ENCODE measurements at regions not wholly inside any gene's neighbourhood (a gene's known extent, or its start where the extent isn't known, plus 50 kb on each side); places are given as distances from the start of the nearest gene placed in this dataset.

DNA sequence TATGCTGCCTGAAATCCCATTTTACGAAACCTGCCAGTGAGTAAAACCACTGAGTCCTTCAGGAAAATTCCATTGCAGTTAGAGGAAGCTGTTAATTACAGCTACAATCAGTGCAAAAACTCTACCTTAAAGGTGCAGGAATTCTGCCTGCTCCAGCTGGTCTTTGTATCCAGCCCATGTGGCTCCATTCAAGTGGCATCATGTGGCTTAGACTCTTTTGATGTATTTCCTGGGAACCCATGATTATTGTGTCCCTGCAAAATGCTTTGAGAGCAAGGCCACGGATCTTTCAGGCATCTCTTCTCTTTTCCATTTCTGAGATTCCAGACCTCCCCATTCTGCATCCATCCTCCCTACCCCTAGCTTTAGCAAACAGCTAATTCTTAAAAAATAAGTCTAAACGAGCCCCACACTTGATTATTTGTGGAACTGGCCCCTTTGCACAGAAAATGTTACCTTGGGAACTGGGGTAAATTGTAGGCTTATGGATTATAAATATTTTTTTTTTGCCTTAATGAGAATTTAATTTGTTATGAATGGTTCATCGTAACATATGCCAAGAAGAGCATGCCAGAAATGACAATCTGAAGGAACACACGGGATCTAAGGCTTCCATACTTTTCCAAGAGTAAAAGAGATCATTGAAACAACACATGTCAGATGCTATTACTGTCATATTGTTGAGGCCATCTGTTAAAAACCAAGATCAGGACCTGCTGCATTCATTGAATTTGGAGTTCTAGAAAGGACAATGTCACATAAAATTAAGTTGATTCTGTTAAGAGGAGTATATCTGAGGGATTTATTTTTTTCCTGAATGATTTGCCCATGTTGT is 144.6 kb downstream of the TPH2 start:
- TF ChIP-seq, protein P1, sequence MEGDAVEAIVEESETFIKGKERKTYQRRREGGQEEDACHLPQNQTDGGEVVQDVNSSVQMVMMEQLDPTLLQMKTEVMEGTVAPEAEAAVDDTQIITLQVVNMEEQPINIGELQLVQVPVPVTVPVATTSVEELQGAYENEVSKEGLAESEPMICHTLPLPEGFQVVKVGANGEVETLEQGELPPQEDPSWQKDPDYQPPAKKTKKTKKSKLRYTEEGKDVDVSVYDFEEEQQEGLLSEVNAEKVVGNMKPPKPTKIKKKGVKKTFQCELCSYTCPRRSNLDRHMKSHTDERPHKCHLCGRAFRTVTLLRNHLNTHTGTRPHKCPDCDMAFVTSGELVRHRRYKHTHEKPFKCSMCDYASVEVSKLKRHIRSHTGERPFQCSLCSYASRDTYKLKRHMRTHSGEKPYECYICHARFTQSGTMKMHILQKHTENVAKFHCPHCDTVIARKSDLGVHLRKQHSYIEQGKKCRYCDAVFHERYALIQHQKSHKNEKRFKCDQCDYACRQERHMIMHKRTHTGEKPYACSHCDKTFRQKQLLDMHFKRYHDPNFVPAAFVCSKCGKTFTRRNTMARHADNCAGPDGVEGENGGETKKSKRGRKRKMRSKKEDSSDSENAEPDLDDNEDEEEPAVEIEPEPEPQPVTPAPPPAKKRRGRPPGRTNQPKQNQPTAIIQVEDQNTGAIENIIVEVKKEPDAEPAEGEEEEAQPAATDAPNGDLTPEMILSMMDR (conservative IDR thresholded peaks at IDR 0.05; ENCODE audit: low read depth, low read length), result no peak
- TF ChIP-seq EZH2phosphoT487 (IDR thresholded peaks at IDR 0.05; ENCODE audit: borderline replicate concordance, low read length) (no peak), EZH2 (IDR thresholded peaks at IDR 0.05; ENCODE audit: low read length, unreplicated experiment) (no peak)
